GM18873 (cell line): ENCODE measurements at regions not wholly inside any gene's neighbourhood (a gene's known extent, or its start where the extent isn't known, plus 50 kb on each side); places are given as distances from the start of the nearest gene placed in this dataset.

Experiments used
- ATAC-seq: cut with Tn5 transposase; IDR thresholded peaks from one replicate; pipeline ENCODE4 v1.9.1; 2021; ENCODE audit warnings: mild to moderate bottlenecking, moderate library complexity, moderate number of reproducible peaks; ENCODE audit not compliant: unreplicated experiment, low FRiP score

GRCh38 chr7:84354866-84355265, 160.3 kb upstream of the SEMA3A start:
- ATAC-seq: no peak

- no peak for ATAC-seq
Measured at GRCh38 chr7:84354030-84354429, 159.4 kb upstream of the SEMA3A start.

GRCh38 chr7:84339306-84339705, 144.7 kb upstream of the SEMA3A start:
- no peak for ATAC-seq

GRCh38 chr7:84337429-84337828, 142.8 kb upstream of the SEMA3A start:
- ATAC-seq: no peak

GRCh38 chr7:84336766-84337165, 142.2 kb upstream of the SEMA3A start:
- ATAC-seq: no peak

- ATAC-seq: no peak
Measured at GRCh38 chr7:84336303-84336702, 141.7 kb upstream of the SEMA3A start.

- no peak for ATAC-seq
Measured at GRCh38 chr7:84331616-84332015, 137.0 kb upstream of the SEMA3A start.

GRCh38 chr7:84328571-84328970, 134.0 kb upstream of the SEMA3A start:
- no peak for ATAC-seq

GRCh38 chr7:84324136-84324630, 129.6 kb upstream of the SEMA3A start:
- ATAC-seq: no peak

- no peak for ATAC-seq
Measured at GRCh38 chr7:84317536-84317935, 122.9 kb upstream of the SEMA3A start.

GRCh38 chr7:84314263-84314662, 119.7 kb upstream of the SEMA3A start:
- ATAC-seq: no peak

GRCh38 chr7:84304407-84304806, 109.8 kb upstream of the SEMA3A start:
- no peak for ATAC-seq

- no peak for ATAC-seq
Measured at GRCh38 chr7:84302949-84303348, 108.4 kb upstream of the SEMA3A start.

GRCh38 chr7:84297616-84298015, 103.0 kb upstream of the SEMA3A start:
- no peak for ATAC-seq

GRCh38 chr7:84294847-84295455, 100.4 kb upstream of the SEMA3A start:
- ATAC-seq: no peak

GRCh38 chr7:84294391-84294790, 99.8 kb upstream of the SEMA3A start:
- no peak for ATAC-seq

- ATAC-seq: no peak
Measured at GRCh38 chr7:84291756-84292155, 97.2 kb upstream of the SEMA3A start.

GRCh38 chr7:84283798-84284197, 89.2 kb upstream of the SEMA3A start:
- no peak for ATAC-seq

GRCh38 chr7:84281518-84281917, 86.9 kb upstream of the SEMA3A start:
- no peak for ATAC-seq

GRCh38 chr7:84277628-84278224, 83.1 kb upstream of the SEMA3A start:
- ATAC-seq: no peak

- no peak for ATAC-seq
Measured at GRCh38 chr7:84274029-84274638, 79.5 kb upstream of the SEMA3A start.

GRCh38 chr7:84271543-84271942, 77.0 kb upstream of the SEMA3A start:
- ATAC-seq: no peak
